SK-N-MC (cell line): ENCODE measurements at regions not wholly inside any gene's neighbourhood (a gene's known extent, or its start where the extent isn't known, plus 50 kb on each side); places are given as distances from the start of the nearest gene placed in this dataset.

ENCODE experiments used
- EZH2 ChIP-seq: fragments of 200-600 bp; sonication (generic); IDR thresholded peaks from one replicate; pipeline ENCODE4 v1.6.1; 2017; ENCODE audit warnings: antibody characterized with exemption
- POLR2AphosphoS5 ChIP-seq: IDR thresholded peaks from 2 replicates; pipeline ENCODE4 v1.6.1; 2012; ENCODE audit warnings: mild to moderate bottlenecking, low read depth, low read length, borderline replicate concordance

- TF ChIP-seq POLR2AphosphoS5: no peak
- no peak for TF ChIP-seq EZH2
Measured at GRCh38 chr7:114310345-114311110, 104.1 kb upstream of the FOXP2 start.
